Uterus (tissue), 3 donors: ENCODE measurements at regions not wholly inside any gene's neighbourhood (a gene's known extent, or its start where the extent isn't known, plus 50 kb on each side); places are given as distances from the start of the nearest gene placed in this dataset.

ENCODE experiments used
- DNase-seq, 2 donors: peaks; one replicate each; pipeline ENCODE4 v3.0.0-alpha.2; 2019 to 2020
- H3K27ac ChIP-seq, 2 donors: fragments of 200-600 bp; sonication (generic); 1 replicate in 1 of 2; 2 replicates in 1 of 2; pipeline ENCODE4 v1.5.1; 2016 to 2018
- H3K27me3 ChIP-seq, 2 donors: fragments of 200-600 bp; sonication (generic); one replicate each; pipeline ENCODE4 v1.5.1; 2018 to 2019; ENCODE audit warnings: control low read depth in 1 of 2
- H3K36me3 ChIP-seq, 2 donors: fragments of 200-600 bp; sonication (generic); one replicate each; pipeline ENCODE4 v1.5.1; 2019; ENCODE audit warnings: control low read depth in 1 of 2
- H3K4me1 ChIP-seq, 2 donors: fragments of 200-600 bp; sonication (generic); one replicate each; pipeline ENCODE4 v1.5.1; 2018 to 2019; ENCODE audit warnings: control low read depth in 1 of 2
- H3K4me3 ChIP-seq, 2 donors: fragments of 200-600 bp; sonication (generic); 1 replicate in 1 of 2; 2 replicates in 1 of 2; pipeline ENCODE4 v1.5.1; 2018 to 2019; ENCODE audit warnings: mild to moderate bottlenecking in 1 of 2
- H3K9me3 ChIP-seq, 2 donors: fragments of 200-600 bp; sonication (generic); one replicate each; pipeline ENCODE4 v1.5.1; 2019; ENCODE audit warnings: control low read depth in 1 of 2
- POLR2A ChIP-seq, 2 donors: fragments of 450-650 bp; IDR thresholded peaks; one replicate each; pipeline ENCODE4 v1.6.1; 2016; ENCODE audit warnings: antibody characterized with exemption in 2 of 2, mild to moderate bottlenecking in 1 of 2, moderate library complexity in 1 of 2
- intact Hi-C: fragments of 100-400 bp; cut with DNase I; formaldehyde crosslinking; loops from one replicate; pipeline ENCODE4 v1.15.1; 2023; ENCODE audit warnings: low total_unique reads
- TF ChIP-seq, protein P1 (sequence below), 4 experiments: fragments of 200-600 bp in 2 of 4; fragments of 450-650 bp in 2 of 4; sonication (generic) in 2 of 4; IDR thresholded peaks; one replicate each; pipeline ENCODE4 v1.5.1; 2016 to 2019; ENCODE audit warnings: antibody characterized with exemption in 4 of 4, mild to moderate bottlenecking in 2 of 4, moderate library complexity in 1 of 4
- donor health status: DM: yes; HTN: yes; CAD: no.

- H3K4me1 ChIP-seq: no peaks in the 10 kb centered on the region
- H3K4me3 ChIP-seq: no peak overlapping the region
- no peaks in the 10 kb centered on the region for H3K36me3 ChIP-seq
- no peak overlapping the region for H3K27ac ChIP-seq
- DNase-seq: no peak
- no peaks in the 10 kb centered on the region for H3K9me3 ChIP-seq
- intact Hi-C loops: no loop called here
- TF ChIP-seq, protein P1, sequence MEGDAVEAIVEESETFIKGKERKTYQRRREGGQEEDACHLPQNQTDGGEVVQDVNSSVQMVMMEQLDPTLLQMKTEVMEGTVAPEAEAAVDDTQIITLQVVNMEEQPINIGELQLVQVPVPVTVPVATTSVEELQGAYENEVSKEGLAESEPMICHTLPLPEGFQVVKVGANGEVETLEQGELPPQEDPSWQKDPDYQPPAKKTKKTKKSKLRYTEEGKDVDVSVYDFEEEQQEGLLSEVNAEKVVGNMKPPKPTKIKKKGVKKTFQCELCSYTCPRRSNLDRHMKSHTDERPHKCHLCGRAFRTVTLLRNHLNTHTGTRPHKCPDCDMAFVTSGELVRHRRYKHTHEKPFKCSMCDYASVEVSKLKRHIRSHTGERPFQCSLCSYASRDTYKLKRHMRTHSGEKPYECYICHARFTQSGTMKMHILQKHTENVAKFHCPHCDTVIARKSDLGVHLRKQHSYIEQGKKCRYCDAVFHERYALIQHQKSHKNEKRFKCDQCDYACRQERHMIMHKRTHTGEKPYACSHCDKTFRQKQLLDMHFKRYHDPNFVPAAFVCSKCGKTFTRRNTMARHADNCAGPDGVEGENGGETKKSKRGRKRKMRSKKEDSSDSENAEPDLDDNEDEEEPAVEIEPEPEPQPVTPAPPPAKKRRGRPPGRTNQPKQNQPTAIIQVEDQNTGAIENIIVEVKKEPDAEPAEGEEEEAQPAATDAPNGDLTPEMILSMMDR (IDR thresholded peaks at IDR 0.05): no peak
- no peak for TF ChIP-seq POLR2A (IDR thresholded peaks at IDR 0.05)
- H3K27me3 ChIP-seq: no peaks in the 10 kb centered on the region
Measured at GRCh38 chr20:50351541-50351940, 158.6 kb upstream of the PTPN1 start.

DNA sequence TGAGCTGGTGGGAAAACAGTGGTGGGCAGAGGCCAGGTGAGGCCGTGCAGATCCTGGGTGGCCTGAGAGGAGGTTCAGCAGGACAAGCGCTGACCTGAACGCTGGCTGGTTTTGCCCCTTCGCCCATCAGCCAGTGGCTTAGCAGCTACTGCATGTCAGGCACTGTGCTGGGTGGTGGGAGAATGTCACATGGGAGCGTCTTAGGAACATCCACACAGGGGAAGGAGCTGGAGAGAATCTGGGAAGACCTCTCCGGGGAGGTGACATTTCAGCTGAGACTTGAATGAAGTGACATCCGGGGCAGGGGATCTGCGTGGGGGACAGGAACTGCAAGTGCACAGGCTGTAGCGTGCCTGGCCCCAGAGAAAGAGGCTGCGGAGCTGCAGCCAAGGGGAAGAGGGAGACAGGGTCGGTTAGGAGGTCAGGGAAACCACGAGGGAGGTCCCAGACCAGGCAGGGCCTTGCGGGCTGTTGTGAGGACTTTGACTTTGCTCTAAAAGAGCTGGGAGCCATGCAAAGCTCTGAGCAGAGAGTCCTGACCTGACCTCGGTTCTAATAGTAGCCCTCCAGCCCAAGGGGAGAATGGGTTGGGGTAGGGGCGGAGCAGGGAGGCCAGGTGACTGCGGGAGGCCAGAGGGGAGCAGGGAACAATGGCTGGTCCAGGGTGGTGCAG lies 156.8 kb upstream of the PTPN1 start:
- TF ChIP-seq POLR2A (IDR thresholded peaks at IDR 0.05): no peak
- TF ChIP-seq, protein P1 (IDR thresholded peaks at IDR 0.05): no peak
- Histone ChIP-seq H3K9me3 (no peaks in the 10 kb centered on the region), H3K4me1 (no peaks in the 10 kb centered on the region), H3K27me3 (no peaks in the 10 kb centered on the region), H3K4me3 (no peak overlapping the region), H3K27ac (no peak overlapping the region), H3K36me3 (no peaks in the 10 kb centered on the region)
- DNase-seq: peak in 1 of 2 donors; percentile 18
- intact Hi-C loops: no loop called here

DNA sequence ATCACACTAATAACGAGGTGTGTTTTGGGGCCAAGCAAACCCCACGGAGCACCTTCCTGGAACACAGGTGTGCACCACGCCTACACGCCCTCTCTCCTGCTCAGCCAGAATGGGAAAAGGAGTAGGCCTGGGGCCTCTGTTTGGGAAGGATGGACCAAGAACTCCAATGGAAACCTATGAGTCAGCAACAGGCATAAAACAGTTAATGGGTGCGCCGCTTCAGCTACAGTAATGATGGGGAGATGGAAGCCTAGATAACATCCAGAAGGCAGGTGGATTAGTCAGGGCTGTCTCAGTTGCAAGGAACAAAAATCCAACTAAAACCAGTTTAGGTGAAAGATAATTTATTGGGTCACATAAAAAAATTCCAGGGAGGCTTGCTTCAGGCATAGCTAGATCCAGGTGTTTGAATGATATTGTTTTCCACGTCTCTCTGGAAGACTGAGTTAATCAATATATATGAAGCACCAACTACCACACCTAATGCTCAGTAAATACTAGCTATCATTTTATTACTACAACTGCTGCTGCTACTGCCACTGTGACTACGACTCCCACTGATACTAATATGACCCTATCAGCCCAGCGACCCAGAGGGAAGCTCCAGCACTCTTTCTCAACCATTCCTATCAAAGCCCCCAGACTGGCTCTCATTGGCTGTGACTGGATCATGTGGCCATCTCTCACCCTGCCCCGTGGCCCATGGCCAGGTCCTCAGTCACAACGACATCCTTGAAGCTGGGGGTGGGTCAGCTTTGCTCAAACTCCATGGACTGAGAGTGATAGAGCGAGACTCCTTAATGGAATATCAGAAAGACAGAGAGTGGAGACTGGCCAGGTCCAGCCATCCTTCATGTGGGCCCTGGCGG lies 155.2 kb upstream of the PTPN1 start:
- no peak for DNase-seq
- Histone ChIP-seq H3K27ac (no peak overlapping the region), H3K9me3 (no peaks in the 10 kb centered on the region), H3K27me3 (no peaks in the 10 kb centered on the region), H3K4me3 (no peak overlapping the region), H3K36me3 (no peaks in the 10 kb centered on the region), H3K4me1 (no peaks in the 10 kb centered on the region)
- no peak for TF ChIP-seq POLR2A (IDR thresholded peaks at IDR 0.05)
- TF ChIP-seq, protein P1 (IDR thresholded peaks at IDR 0.05): no peak
- intact Hi-C loops: no loop called here

DNA sequence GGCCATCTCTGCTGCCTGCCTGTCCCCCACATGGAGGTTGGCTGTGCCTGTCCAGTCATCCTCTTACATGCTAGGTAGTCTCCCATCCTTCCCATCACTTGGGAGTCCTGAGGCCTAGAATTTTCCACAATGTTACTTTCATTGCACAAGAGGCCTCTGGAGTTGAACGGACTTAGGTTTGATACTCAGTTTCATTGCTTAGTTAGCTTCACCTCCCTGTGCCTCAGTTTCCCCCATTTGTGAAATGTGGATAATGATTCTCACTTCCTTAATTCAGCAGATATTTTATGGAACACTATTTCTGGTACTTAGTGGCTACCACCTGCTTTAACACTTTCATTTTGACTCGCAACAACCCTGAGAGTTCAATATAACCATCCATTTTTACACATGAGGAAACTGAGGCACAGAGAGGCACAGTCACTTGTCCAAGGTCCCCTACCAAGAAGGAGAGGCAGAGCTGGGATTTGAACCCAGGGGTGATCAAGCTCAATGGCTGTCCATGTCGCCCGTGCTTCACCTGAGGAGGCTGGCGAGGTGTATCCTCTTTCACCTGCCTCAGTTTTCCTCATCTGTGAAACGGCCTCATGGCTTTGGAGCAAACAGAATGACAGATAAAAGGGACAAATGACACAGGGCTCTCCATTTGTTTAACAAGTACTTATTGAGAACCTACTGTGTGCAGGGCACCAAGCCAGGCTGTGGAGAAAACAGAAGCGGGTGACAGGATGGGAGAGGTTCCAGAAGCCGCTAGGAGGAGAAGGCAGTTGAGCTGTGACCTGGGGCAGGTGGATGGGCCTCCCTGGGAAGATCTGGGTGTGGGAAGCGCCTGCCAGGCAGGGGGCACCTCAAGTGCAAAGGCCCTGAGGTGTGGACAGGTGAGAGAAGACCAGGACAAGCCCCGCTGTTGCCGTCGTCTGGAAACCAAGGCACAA lies 154.3 kb upstream of the PTPN1 start:
- Histone ChIP-seq H3K4me1 (no peaks in the 10 kb centered on the region), H3K27me3 (no peaks in the 10 kb centered on the region), H3K27ac (no peak overlapping the region), H3K9me3 (no peaks in the 10 kb centered on the region), H3K4me3 (no peak overlapping the region), H3K36me3 (no peaks in the 10 kb centered on the region)
- no peak for DNase-seq
- TF ChIP-seq, protein P1 (IDR thresholded peaks at IDR 0.05): no peak
- TF ChIP-seq POLR2A (IDR thresholded peaks at IDR 0.05): no peak
- intact Hi-C loops: no loop called here
